Smooth muscle cell of the brain vasculature (primary cell): ENCODE measurements at regions not wholly inside any gene's neighbourhood (a gene's known extent, or its start where the extent isn't known, plus 50 kb on each side); places are given as distances from the start of the nearest gene placed in this dataset.
"Not testable (repeated sequence)": the region's sequence is repeated elsewhere in the genome, so short reads cannot be mapped to it uniquely, and the experiment has no call there.

Source experiments
- DNase-seq: peaks from one replicate; pipeline ENCODE4 v3.0.0-alpha.2; 2012; ENCODE audit warnings: low read depth, low spot score

DNA sequence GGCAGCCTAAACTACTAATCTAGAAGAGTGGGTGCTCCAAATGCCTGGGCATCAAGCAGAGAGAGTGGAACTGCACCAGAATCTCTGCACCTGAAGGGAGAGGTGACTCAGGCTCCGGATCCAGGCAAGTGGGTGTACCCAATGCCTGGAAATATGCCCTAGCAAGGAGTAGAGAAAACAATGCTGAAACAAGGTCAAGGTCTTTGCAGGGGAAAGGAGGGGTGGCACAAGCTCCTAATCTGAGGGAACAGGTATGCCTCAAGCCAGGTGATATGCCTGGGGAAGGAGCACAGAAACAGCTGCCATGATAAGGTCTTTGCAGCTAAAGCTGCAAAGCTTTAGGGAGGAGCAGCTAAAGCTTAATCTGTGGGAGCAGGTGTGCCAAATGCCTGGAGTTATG, 136.0 kb upstream of the KITLG start:
- DNase-seq = no peak

DNA sequence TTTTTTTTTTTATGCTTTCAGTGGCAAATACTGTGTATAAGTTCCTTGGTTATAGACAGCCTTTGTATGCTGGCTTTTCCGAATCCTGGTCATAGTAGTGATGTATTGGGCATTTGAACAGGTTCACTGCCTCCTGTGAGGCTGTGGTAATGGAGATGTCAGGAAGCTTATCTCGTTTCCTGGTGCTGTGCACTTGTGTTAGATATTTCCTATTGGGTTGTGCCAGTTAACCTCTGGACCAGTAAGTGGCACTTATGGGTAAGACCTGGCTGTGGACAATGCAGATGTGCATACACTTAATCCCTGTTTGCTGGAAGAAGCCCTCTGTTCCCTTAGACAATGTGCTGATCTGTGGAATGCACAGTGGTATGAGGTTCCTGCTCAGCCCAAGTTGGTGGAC, 135.4 kb upstream of the KITLG start:
- DNase-seq = no peak

DNA sequence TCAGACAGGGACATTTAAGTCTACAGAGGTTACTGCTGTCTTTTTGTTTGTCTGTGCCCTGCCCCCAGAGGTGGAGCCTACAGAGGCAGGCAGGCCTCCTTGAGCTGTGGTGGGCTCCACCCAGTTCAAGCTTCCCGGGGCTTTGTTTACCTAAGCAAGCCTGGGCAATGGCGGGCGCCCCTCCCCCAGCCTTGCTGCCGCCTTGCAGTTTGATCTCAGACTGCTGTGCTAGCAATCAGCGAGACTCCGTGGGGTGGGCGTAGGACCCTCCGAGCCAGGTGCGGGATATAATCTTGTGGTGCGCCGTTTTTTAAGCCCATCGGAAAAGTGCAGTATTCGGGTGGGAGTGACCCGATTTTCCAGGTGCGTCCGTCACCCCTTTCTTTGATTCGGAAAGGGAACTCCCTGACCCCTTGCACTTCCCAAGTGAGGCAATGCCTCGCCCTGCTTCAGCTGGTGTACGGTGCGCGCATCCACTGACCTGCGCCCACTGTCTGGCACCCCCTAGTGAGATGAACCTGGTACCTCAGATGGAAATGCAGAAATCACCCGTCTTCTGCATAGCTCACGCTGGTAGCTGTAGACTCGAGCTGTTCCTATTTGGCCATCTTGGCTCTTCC, 134.1 kb upstream of the KITLG start:
- not testable (repeated sequence) for DNase-seq

- DNase-seq = no peak
Observed at GRCh38 chr12:88707800-88708199, 127.5 kb upstream of the KITLG start.

- DNase-seq = no peak
Observed at GRCh38 chr12:88706286-88706685, 126.0 kb upstream of the KITLG start.

DNA sequence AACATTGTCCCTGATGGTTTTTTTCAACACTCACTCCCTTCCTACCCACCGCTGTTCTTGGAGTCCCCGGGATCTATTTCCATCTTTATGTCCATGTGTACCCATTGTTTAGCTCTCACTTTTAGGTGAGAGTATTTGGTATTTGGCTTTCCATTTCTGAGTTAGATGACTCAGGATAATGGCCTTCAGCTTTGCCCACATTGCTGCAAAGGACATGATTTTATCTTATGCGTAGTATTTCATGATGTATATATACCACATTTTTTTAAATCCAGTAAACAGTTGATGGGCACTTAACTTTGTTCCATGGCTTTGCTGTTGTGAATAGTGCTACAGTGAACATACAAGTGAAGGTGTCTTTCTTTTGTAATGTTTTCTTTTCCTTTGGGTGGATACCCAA, 123.5 kb upstream of the KITLG start:
- DNase-seq = no peak

DNA sequence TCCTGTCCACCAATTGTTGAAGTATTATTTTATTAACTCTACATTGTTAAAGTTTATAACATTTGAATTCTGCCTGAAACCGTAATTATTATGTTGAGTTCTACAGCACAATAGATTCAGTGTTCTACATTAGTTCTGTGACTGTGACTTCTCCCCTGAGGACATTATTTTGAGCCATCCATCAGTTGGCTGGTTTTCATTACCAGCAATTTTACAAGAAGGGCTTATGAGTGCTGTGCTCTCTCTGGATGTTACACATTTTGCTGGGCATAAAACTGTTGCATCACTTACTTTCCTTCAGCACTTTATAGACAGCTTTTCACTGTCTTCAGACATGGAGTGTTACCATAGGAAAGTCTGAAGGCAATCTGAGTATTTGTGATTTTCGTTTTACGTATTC, 118.2 kb upstream of the KITLG start:
- DNase-seq = no peak

- no peak for DNase-seq
Observed at GRCh38 chr12:88693837-88694445, 113.7 kb upstream of the KITLG start.

DNA sequence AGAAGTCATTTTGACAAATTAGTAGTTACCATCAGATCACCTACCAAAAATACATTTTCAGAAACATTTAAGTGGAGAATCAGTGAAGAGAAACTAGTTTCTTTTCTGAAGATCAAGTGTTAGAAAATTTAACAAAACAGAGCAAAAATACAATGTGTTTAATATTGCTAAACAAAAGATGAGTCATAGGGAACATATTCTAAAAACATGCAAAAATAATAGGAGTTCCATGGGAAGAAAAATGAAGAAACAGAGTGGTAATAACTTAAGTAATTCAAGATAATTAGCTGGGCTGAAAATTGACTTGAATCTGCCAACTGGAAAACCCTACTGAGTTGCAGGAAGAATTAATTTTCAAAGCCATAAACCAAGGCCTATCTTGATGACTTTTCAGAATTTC, 111.5 kb upstream of the KITLG start:
- DNase-seq = no peak

DNA sequence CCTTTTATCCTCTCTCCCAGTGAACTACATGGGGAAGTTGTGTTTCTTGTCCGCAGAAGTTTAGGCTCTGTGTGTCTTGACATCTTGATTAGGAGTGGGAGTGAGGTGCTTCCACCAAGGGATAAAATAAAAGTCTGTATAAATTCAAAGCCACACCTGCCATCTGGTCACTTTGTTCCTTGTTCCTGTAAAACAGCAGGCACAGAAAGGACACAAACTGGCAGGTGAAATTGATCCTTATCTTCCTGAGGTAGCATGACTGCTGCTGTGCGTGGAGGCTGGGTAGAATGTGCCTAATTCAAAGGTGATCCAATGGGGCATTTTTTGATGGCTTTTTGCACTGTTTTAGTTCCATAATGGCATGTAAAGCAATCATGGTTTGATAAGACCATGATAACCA, 104.3 kb upstream of the KITLG start:
- no peak for DNase-seq

DNA sequence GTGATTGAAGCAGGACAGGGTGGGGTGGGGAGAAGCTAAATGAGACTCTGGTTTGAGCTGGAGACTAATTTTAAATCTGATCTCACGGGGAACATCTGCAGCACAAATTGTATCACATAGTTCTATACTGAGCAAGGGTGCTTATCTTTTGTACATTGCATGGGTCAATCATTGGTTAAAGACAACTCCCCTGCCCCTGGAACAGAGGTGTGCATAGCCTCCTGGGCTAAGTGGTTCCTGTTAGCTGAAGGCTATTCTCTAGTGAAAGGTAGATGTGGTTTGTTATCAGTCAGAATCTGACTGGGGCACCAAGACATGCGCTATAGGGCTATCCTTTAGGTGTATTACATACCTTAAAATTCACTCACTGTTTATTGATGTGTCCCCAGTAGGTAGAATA, 103.9 kb upstream of the KITLG start:
- no peak for DNase-seq

DNA sequence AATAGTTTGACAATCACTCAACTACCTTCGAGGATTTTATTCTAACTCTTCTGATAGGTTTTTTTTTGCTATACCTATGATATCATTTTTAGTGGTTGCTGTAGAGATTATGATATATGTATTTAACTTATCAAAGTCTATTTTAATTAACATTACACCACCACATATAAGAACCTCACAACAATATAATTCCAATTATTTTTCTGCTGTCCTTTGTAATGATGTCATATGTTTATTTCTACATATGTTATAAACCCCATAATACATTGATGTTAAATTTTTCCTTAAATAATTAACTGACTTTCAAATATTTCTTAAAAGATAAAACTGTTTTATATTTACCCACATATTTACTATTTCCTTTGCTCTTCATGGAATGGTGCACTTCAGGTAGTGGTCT, 103.4 kb upstream of the KITLG start:
- DNase-seq = no peak

- no peak for DNase-seq
Observed at GRCh38 chr12:88681271-88681670, 101.0 kb upstream of the KITLG start.

GRCh38 chr12:88677464-88677863, 97.2 kb upstream of the KITLG start:
- DNase-seq = no peak

GRCh38 chr12:88667615-88668014, 87.3 kb upstream of the KITLG start:
- not testable (repeated sequence) for DNase-seq

DNA sequence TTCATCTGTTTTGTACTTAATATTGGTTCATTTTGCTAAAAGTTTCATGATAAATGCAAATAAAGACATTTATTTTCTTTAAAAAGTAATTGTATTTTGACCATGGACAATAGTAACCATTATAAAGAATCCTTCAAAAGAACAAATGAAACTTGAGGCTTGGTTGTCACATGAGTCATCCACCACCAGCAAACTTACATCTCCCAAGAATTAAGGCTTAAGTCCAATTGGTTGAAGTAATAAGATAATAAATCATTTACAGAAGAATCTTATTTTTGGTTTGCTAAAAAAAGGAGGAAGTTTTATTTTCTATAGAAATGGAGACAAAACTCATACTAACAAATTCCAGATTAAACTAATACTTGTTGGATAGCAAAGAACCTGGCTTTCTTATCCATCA, 84.8 kb upstream of the KITLG start:
- no peak for DNase-seq

DNA sequence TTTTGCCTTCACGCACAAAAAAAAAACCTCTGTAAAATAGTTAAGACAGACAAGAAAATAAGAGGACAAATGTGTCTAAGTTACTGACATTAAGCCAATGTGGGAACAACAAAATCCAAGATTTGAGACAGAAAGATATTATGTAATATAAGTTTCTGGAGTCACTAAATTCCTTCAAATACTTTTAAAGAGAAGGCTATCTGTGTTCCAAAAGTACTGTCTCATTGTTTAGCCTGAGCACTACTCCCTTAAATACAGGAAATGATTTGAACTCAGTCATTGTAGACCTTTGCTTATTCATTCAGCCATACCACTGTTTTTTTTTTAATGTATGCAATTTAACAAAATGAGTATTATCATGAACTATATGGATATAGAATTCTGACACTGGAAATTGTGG, 82.7 kb upstream of the KITLG start:
- no peak for DNase-seq

DNA sequence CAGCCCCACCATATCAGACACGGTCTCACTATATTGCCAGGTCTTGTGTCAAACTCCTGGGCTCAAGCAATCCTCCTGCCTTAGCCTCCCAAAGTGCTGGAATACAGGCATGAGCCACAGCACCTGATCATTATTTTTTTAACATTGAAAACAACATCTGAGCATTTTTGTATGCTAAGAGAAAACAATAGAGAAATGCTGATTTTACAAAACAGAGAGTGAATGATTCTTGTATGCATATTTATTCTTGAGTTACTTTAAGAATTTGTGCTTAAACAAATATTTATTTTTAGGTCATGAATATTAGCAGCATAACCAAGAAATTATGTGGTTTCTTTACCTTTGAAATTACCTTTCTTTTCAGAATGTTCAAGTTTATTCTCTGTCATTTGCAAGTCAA, 81.8 kb upstream of the KITLG start:
- DNase-seq = no peak

DNA sequence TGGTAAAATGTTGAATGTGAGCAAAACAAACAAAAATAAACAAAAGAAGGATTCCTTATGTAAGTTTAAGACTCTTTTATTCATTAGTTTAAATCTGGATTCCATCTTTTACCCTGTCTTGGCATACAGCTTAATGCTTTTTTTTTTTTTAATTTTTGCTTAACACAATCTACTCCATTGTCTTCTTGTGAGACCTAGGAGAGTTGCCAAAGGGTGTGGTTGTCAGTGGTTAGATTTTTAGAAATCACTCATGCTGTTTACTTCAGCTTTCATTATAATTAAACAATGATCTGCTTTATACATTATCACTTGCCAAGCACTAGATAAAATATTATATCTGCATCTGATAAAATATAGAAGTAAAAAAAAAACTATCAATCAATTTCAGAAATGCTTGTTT, 77.7 kb upstream of the KITLG start:
- no peak for DNase-seq

GRCh38 chr12:88650715-88651114, 70.4 kb upstream of the KITLG start:
- no peak for DNase-seq

DNA sequence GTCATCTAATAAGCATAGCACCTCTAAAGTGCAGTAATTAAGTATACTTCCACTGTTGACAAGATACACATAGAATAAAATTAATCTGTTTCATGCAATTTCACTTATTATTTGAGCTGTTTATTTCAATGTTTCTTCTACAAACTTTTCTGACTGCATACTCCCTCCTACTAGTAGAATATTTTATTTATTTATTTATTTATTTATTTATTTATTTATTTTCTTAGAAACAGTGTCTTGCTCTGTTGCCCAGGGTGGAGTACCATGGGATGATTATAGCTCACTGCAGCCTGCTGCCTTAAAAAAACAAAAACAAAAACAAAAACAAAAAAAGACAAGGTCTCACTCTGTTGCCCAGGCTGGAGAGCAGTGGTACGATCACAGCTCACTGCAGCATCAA, 68.4 kb upstream of the KITLG start:
- DNase-seq = no peak

- no peak for DNase-seq
Observed at GRCh38 chr12:88646824-88647223, 66.6 kb upstream of the KITLG start.

DNA sequence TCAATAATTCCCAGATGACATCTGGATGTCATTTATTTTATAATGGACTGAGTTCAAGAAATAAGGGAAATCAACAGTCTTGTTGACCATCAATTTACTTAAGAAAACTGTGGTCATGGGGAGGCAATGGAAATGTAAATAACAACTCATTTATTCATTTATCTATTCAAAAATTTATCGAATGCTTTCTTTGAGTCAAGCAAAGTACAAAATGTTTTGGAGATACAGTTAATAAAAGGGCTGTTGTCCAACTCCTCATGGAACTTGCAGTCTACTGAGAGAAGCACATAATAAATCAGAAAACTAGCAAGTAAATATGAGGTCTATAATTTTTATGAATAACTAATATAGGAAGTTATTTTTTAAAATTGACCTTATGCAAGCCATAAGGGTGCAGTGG, 65.5 kb upstream of the KITLG start:
- no peak for DNase-seq
